HepG2 (cell line): ENCODE measurements at regions not wholly inside any gene's neighbourhood (a gene's known extent, or its start where the extent isn't known, plus 50 kb on each side); places are given as distances from the start of the nearest gene placed in this dataset.

Source experiments
- ATAC-seq: fragments of 200-7000 bp; cut with Tn5 transposase; 3 replicates; pipeline ENCODE4 v1.9.1; 2020; ENCODE audit warnings: mild to moderate bottlenecking, moderate library complexity
- BruUV-seq: library from RNA; stranded (reverse); fragments of 400-500 nt; replicated peaks from 2 replicates; lab custom pipeline; 2021; lab: Mats Ljungman, UMichigan
- CTCF ChIA-PET: fragments of 300-600 bp; formaldehyde crosslinking; extraction: SDS; loops from one replicate; lab custom pipeline; 2021; ENCODE audit warnings: low total read pairs, inconsistent platforms, low intra/inter-chr PET ratio; lab: Yijun Ruan, JAX
- POLR2A ChIA-PET: fragments of 350-600 bp; sonication (Branson Sonifier 250); formaldehyde crosslinking; loops from one replicate; lab custom pipeline; 2020; ENCODE audit warnings: antibody characterized with exemption, inconsistent platforms; lab: Yijun Ruan, JAX
- DNase-seq: peaks from one replicate; pipeline ENCODE4 v3.0.0-alpha.2; 2015; ENCODE audit warnings: low spot score
- FAIRE-seq: peaks from 3 replicates; lab custom pipeline; 2011; peaks lifted over from hg19 to GRCh38; lab: Jason Lieb, UNC
- H2AFZ ChIP-seq: one replicate; pipeline ENCODE4 v1.6.1; 2011; ENCODE audit warnings: low read length, inconsistent platforms
- H3K27ac ChIP-seq: fragments of 300-600 bp; 3 replicates; pipeline ENCODE4 v1.8.0; 2011; ENCODE audit warnings: mixed run types, mild to moderate bottlenecking, mixed read lengths, low read length, inconsistent platforms; ENCODE audit not compliant: insufficient read depth; ENCODE audit errors: extremely low read length
- H3K27me3 ChIP-seq, 2 experiments: fragments of 200-600 bp in 1 of 2; 2 replicates in 1 of 2; 3 replicates in 1 of 2; pipeline versions ENCODE4 v1.6.0 to v1.8.0; 2011; ENCODE audit warnings: low read length in 2 of 2, mild to moderate bottlenecking in 2 of 2, moderate library complexity in 2 of 2, inconsistent platforms in 1 of 2; ENCODE audit not compliant: insufficient read depth in 2 of 2, control insufficient read depth in 1 of 2
- H3K36me3 ChIP-seq, 2 experiments: fragments of 200-600 bp in 1 of 2; replicated peaks in 1 of 2; 2 replicates in 1 of 2; 3 replicates in 1 of 2; pipeline versions ENCODE4 v1.5.1 to v1.8.0; 2011; ENCODE audit warnings: low read length in 2 of 2, inconsistent platforms in 1 of 2; ENCODE audit not compliant: insufficient read depth in 2 of 2, control insufficient read depth in 1 of 2
- H3K4me1 ChIP-seq: 2 replicates; pipeline ENCODE4 v1.5.1; 2012; ENCODE audit warnings: low read length, inconsistent platforms; ENCODE audit not compliant: insufficient read depth
- H3K4me2 ChIP-seq: 2 replicates; pipeline ENCODE4 v1.6.0; 2011; ENCODE audit warnings: low read depth, low read length, inconsistent platforms
- H3K4me3 ChIP-seq, 3 experiments: fragments of 200-600 bp in 1 of 3; sonication (generic), shearing (Covaris generic) in 1 of 3; replicated peaks in 1 of 3; 2 replicates each; pipeline ENCODE4 v1.5.1; 2011 to 2016; ENCODE audit warnings: low read length in 3 of 3, inconsistent platforms in 2 of 3, low read depth in 2 of 3, mild to moderate bottlenecking in 2 of 3, control low read depth in 1 of 3, mixed read lengths in 1 of 3; ENCODE audit not compliant: insufficient read depth in 1 of 3
- H3K79me2 ChIP-seq: one replicate; pipeline ENCODE4 v1.6.1; 2011; ENCODE audit warnings: low read length, inconsistent platforms; ENCODE audit not compliant: insufficient read depth
- H3K9ac ChIP-seq: 2 replicates; pipeline ENCODE4 v1.6.0; 2011; ENCODE audit warnings: mild to moderate bottlenecking, low read depth, low read length, inconsistent platforms; ENCODE audit not compliant: insufficient read depth
- H3K9me3 ChIP-seq: 2 replicates; pipeline ENCODE4 v1.5.1; 2012; ENCODE audit warnings: mild to moderate bottlenecking, low read length
- H4K20me1 ChIP-seq: 2 replicates; pipeline ENCODE4 v1.6.0; 2011; ENCODE audit warnings: inconsistent platforms, mild to moderate bottlenecking, low read length, moderate library complexity; ENCODE audit not compliant: insufficient read depth
- DNMT1 ChIP-seq: sonication (generic); formaldehyde crosslinking; IDR thresholded peaks from 2 replicates; pipeline ENCODE4 v1.5.1; 2020; ENCODE audit warnings: mild to moderate bottlenecking, missing genetic modification reagents
- FIP1L1 ChIP-seq: fragments of 200-400 bp; formaldehyde crosslinking; IDR thresholded peaks from 2 replicates; pipeline ENCODE4 v1.6.1; 2018; ENCODE audit warnings: low read depth, mild to moderate bottlenecking, low read length, moderate library complexity, borderline replicate concordance; ENCODE audit not compliant: insufficient read depth
- FOXM1 ChIP-seq: sonication (generic); formaldehyde crosslinking; IDR thresholded peaks from 2 replicates; pipeline ENCODE4 v1.5.0; 2020; ENCODE audit warnings: missing genetic modification reagents
- HIVEP1 ChIP-seq: sonication (generic); formaldehyde crosslinking; IDR thresholded peaks from 2 replicates; pipeline ENCODE4 v1.4.0; 2020; ENCODE audit warnings: mild to moderate bottlenecking, missing genetic modification reagents
- MXD4 ChIP-seq: IDR thresholded peaks from 2 replicates; pipeline ENCODE4 v1.6.1; 2016; ENCODE audit warnings: mild to moderate bottlenecking, missing biosample characterization, missing genetic modification reagents
- ZNF816 ChIP-seq: sonication (generic); formaldehyde crosslinking; IDR thresholded peaks from 2 replicates; pipeline ENCODE4 v1.8.0; 2022; ENCODE audit warnings: missing genetic modification reagents, mild to moderate bottlenecking, borderline replicate concordance
- WGBS: methylation state at CpG from one replicate; pipeline ENCODE4 v1.1.6; 2017; ENCODE audit warnings: low lambda C conversion rate; 5-methylcytosine and 5-hydroxymethylcytosine counted together
- in situ Hi-C: cut with HindIII; loops from 2 replicates; pipeline ENCODE4 v1.10.0; 2017; ENCODE audit warnings: low pct_unique_long_range_greater_than_20kb; ENCODE audit not compliant: extremely low pct_ligation_motif_present
- intact Hi-C: fragments of 100-400 bp; cut with micrococcal nuclease; formaldehyde crosslinking; loops from one replicate; pipeline ENCODE4 v1.10.0; 2022; ENCODE audit not compliant: unreplicated experiment
- TF ChIP-seq, protein P1 (sequence below): sonication (generic); formaldehyde crosslinking; conservative IDR thresholded peaks from 2 replicates; pipeline ENCODE4 v1.4.0; 2020; ENCODE audit warnings: missing genetic modification reagents
- TF ChIP-seq, protein P2 (sequence below): sonication (generic); formaldehyde crosslinking; IDR thresholded peaks from 2 replicates; pipeline ENCODE4 v1.5.0; 2020; ENCODE audit warnings: missing genetic modification reagents
- TF ChIP-seq, protein P3 (sequence below): sonication (generic); formaldehyde crosslinking; IDR thresholded peaks from 2 replicates; pipeline ENCODE4 v1.5.0; 2020; ENCODE audit warnings: mild to moderate bottlenecking, missing genetic modification reagents
- TF ChIP-seq, protein P4 (sequence below): sonication (generic); formaldehyde crosslinking; IDR thresholded peaks from 2 replicates; pipeline ENCODE4 v1.9.0; 2022; ENCODE audit warnings: low read depth, missing genetic modification reagents
- TF ChIP-seq, protein P5 (sequence below): sonication (generic); formaldehyde crosslinking; IDR thresholded peaks from 2 replicates; pipeline ENCODE4 v1.9.0; 2021; ENCODE audit warnings: missing genetic modification reagents, mild to moderate bottlenecking, borderline replicate concordance

DNA sequence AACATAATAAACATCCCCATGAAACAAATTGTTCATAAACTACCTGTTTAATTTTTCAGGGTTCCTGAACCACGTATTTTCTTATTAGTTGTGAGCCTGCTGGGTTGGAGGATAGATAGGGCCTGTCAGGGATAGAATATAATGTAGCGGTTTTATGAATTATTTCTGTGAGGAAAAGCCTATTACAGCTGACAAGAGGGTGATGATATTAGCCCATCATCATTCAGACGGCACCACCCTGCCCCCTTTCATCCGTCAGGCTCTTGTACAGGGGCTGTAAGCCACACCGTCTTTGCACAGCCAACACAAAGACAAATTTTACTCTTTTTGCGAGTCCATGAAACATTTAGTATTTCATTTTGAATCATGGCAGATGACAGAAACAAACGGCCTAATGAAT, 335.3 kb upstream of the TMCO5A start:
- POLR2A ChIA-PET, result no interaction called here
- no peaks in the 10 kb centered on the region for H3K9me3 ChIP-seq

DNA sequence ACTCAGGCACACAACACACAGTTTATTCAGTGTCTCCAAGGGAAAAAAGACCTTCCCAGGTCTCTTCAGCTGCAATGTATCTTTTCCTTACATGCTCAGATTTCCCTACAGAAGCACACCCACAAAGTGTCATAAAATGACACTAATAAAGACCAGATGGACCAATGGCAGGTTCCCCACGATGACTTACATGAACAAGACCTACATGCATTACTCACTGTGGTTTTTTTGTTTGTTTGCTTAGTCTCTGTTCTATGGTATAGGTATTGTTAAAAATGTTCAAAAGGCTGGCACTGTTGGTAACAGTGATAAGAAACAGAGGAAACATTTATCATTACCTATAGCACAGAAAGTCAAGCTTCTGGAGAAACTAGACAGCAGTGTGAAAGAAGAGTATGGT, 318.2 kb upstream of the TMCO5A start:
- Histone ChIP-seq H3K9me3 (peaks cover 6% of the 10 kb centered on the region), H3K4me1 (no peaks in the 10 kb centered on the region), H2AFZ (no peak overlapping the region), H3K4me3 (no peak overlapping the region), H3K79me2 (no peaks in the 10 kb centered on the region), H4K20me1 (no peaks in the 10 kb centered on the region), H3K4me2 (no peak overlapping the region), H3K27me3 (no peaks in the 10 kb centered on the region), H3K36me3 (no peaks in the 10 kb centered on the region), H3K27ac (no peak overlapping the region), H3K9ac (no peak overlapping the region)
- in situ Hi-C loops, result no loop called here
- ChIA-PET POLR2A (no interaction called here), CTCF (no interaction called here)
- intact Hi-C loops, result no loop called here
- ATAC-seq (no peak), DNase-seq (no peak), FAIRE-seq (no peak)
- no TSS peak for BruUV-seq
- 0% methylated on average over 1 of the region's 1 CpG for WGBS
- TF ChIP-seq FIP1L1 (no peak), MXD4 (CRISPR knock-in tag) (no peak), FOXM1 (CRISPR knock-in tag) (no peak), ZNF816 (CRISPR knock-in tag) (no peak), DNMT1 (CRISPR knock-in tag) (no peak), HIVEP1 (CRISPR knock-in tag) (no peak)
- TF ChIP-seq, protein P1, sequence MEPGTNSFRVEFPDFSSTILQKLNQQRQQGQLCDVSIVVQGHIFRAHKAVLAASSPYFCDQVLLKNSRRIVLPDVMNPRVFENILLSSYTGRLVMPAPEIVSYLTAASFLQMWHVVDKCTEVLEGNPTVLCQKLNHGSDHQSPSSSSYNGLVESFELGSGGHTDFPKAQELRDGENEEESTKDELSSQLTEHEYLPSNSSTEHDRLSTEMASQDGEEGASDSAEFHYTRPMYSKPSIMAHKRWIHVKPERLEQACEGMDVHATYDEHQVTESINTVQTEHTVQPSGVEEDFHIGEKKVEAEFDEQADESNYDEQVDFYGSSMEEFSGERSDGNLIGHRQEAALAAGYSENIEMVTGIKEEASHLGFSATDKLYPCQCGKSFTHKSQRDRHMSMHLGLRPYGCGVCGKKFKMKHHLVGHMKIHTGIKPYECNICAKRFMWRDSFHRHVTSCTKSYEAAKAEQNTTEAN (CRISPR knock-in tag), result no peak
- TF ChIP-seq, protein P2, sequence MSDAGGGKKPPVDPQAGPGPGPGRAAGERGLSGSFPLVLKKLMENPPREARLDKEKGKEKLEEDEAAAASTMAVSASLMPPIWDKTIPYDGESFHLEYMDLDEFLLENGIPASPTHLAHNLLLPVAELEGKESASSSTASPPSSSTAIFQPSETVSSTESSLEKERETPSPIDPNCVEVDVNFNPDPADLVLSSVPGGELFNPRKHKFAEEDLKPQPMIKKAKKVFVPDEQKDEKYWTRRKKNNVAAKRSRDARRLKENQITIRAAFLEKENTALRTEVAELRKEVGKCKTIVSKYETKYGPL (CRISPR knock-in tag), result no peak
- TF ChIP-seq, protein P3, sequence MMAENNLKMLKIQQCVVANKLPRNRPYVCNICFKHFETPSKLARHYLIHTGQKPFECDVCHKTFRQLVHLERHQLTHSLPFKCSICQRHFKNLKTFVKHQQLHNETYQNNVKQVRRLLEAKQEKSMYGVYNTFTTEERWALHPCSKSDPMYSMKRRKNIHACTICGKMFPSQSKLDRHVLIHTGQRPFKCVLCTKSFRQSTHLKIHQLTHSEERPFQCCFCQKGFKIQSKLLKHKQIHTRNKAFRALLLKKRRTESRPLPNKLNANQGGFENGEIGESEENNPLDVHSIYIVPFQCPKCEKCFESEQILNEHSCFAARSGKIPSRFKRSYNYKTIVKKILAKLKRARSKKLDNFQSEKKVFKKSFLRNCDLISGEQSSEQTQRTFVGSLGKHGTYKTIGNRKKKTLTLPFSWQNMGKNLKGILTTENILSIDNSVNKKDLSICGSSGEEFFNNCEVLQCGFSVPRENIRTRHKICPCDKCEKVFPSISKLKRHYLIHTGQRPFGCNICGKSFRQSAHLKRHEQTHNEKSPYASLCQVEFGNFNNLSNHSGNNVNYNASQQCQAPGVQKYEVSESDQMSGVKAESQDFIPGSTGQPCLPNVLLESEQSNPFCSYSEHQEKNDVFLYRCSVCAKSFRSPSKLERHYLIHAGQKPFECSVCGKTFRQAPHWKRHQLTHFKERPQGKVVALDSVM (CRISPR knock-in tag), result no peak
- TF ChIP-seq, protein P4, sequence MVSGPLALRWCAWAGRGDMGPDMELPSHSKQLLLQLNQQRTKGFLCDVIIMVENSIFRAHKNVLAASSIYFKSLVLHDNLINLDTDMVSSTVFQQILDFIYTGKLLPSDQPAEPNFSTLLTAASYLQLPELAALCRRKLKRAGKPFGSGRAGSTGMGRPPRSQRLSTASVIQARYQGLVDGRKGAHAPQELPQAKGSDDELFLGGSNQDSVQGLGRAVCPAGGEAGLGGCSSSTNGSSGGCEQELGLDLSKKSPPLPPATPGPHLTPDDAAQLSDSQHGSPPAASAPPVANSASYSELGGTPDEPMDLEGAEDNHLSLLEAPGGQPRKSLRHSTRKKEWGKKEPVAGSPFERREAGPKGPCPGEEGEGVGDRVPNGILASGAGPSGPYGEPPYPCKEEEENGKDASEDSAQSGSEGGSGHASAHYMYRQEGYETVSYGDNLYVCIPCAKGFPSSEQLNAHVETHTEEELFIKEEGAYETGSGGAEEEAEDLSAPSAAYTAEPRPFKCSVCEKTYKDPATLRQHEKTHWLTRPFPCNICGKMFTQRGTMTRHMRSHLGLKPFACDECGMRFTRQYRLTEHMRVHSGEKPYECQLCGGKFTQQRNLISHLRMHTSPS (CRISPR knock-in tag), result no peak

More for the DNA sequence above, 335.3 kb upstream of the TMCO5A start:
- intact Hi-C loops (no loop called here), in situ Hi-C loops (no loop called here)
- no peak overlapping the region for H3K27ac ChIP-seq
- BruUV-seq, result no TSS peak
- TF ChIP-seq, protein P5, sequence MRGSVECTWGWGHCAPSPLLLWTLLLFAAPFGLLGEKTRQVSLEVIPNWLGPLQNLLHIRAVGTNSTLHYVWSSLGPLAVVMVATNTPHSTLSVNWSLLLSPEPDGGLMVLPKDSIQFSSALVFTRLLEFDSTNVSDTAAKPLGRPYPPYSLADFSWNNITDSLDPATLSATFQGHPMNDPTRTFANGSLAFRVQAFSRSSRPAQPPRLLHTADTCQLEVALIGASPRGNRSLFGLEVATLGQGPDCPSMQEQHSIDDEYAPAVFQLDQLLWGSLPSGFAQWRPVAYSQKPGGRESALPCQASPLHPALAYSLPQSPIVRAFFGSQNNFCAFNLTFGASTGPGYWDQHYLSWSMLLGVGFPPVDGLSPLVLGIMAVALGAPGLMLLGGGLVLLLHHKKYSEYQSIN, result no peak
- H3K9ac ChIP-seq, result no peak overlapping the region
- CTCF ChIA-PET, result no interaction called here
- no peaks in the 10 kb centered on the region for H3K4me1 ChIP-seq
- FAIRE-seq (no peak), ATAC-seq (no peak), DNase-seq (no peak)
- H2AFZ ChIP-seq, result no peak overlapping the region
- no peaks in the 10 kb centered on the region for H3K79me2 ChIP-seq
- no peaks in the 10 kb centered on the region; a peak in 1 of 5 replicates for H3K27me3 ChIP-seq
- WGBS, result 9% methylated on average over 7 of the region's 7 CpGs
- no peaks in the 10 kb centered on the region for H4K20me1 ChIP-seq
- H3K36me3 ChIP-seq, result no peaks in the 10 kb centered on the region
- no peak overlapping the region for H3K4me3 ChIP-seq
- no peak overlapping the region for H3K4me2 ChIP-seq
